Activated CD8-positive, alpha-beta T cell treated with anti-CD3 and anti-CD28 coated beads for 36 hours (primary cell): ENCODE measurements at regions not wholly inside any gene's neighbourhood (a gene's known extent, or its start where the extent isn't known, plus 50 kb on each side); places are given as distances from the start of the nearest gene placed in this dataset.

Source experiments
- ATAC-seq: fragments of 200-7000 bp; cut with Tn5 transposase; one replicate; pipeline ENCODE4 v1.10.0; 2021; ENCODE audit warnings: mild to moderate bottlenecking, moderate library complexity
- CTCF ChIA-PET: fragments of 350-600 bp; sonication (Branson Sonifier 250); formaldehyde crosslinking; loops from one replicate; lab custom pipeline; 2021; ENCODE audit warnings: antibody characterized with exemption; lab: Charles Lee
- POLR2A ChIA-PET: fragments of 350-600 bp; sonication (Branson Sonifier 250); formaldehyde crosslinking; loops from one replicate; lab custom pipeline; 2021; ENCODE audit warnings: antibody characterized with exemption; lab: Charles Lee
- DNase-seq: peaks from one replicate; pipeline ENCODE4 v3.0.0-alpha.2; 2020
- H3K27ac Mint-ChIP-seq: one replicate; pipeline ENCODE4 v1.8.0; 2021; ENCODE audit warnings: mild to moderate bottlenecking, mixed read lengths
- H3K27me3 Mint-ChIP-seq: one replicate; pipeline ENCODE4 v1.8.0; 2021; ENCODE audit warnings: mixed read lengths
- H3K36me3 Mint-ChIP-seq: one replicate; pipeline ENCODE4 v1.8.0; 2021; ENCODE audit warnings: low read depth, mixed read lengths
- H3K4me1 Mint-ChIP-seq: one replicate; pipeline ENCODE4 v1.8.0; 2021; ENCODE audit warnings: low read depth, mixed read lengths
- H3K4me3 Mint-ChIP-seq: one replicate; pipeline ENCODE4 v1.8.0; 2021; ENCODE audit warnings: mild to moderate bottlenecking, moderate library complexity, mixed read lengths
- H3K9me3 Mint-ChIP-seq: one replicate; pipeline ENCODE4 v1.8.0; 2021; ENCODE audit warnings: mixed read lengths
- CTCF ChIP-seq: fragments of 200-600 bp; IDR thresholded peaks from one replicate; pipeline ENCODE4 v1.8.0; 2022; ENCODE audit warnings: antibody characterized with exemption, mild to moderate bottlenecking
- intact Hi-C: fragments of 100-400 bp; cut with micrococcal nuclease; formaldehyde crosslinking; loops from one replicate; pipeline ENCODE4 v1.10.0; 2022

- POLR2A ChIA-PET, result no interaction called here
Observed at GRCh38 chr10:90403211-90404000, 454.4 kb downstream of the HTR7 start.

GRCh38 chr10:90407131-90407530 is 450.7 kb downstream of the HTR7 start:
- no peak for TF ChIP-seq CTCF
- peaks cover 4% of the 10 kb centered on the region for H3K9me3 Mint-ChIP-seq
- ATAC-seq (no peak), DNase-seq (no peak)
- POLR2A ChIA-PET, result no interaction called here
- H3K36me3 Mint-ChIP-seq, result no peaks in the 10 kb centered on the region
- H3K27me3 Mint-ChIP-seq, result no peaks in the 10 kb centered on the region
- CTCF ChIA-PET, result no interaction called here
- H3K27ac Mint-ChIP-seq, result no peak overlapping the region
- no peaks in the 10 kb centered on the region for H3K4me1 Mint-ChIP-seq
- no peak overlapping the region for H3K4me3 Mint-ChIP-seq
- intact Hi-C loops, result no loop called here

More at GRCh38 chr10:90403211-90404000, 454.4 kb downstream of the HTR7 start:
- H3K4me3 Mint-ChIP-seq, result no peak overlapping the region
- H3K27ac Mint-ChIP-seq, result no peak overlapping the region
- no peaks in the 10 kb centered on the region for H3K36me3 Mint-ChIP-seq
- DNase-seq (no peak), ATAC-seq (no peak)
- CTCF ChIA-PET, result no interaction called here
- no peaks in the 10 kb centered on the region for H3K27me3 Mint-ChIP-seq
- H3K9me3 Mint-ChIP-seq, result no peaks in the 10 kb centered on the region
- intact Hi-C loops, result no loop called here
- TF ChIP-seq CTCF, result no peak
- no peaks in the 10 kb centered on the region for H3K4me1 Mint-ChIP-seq

- Mint-ChIP-seq H3K9me3 (peaks cover 4% of the 10 kb centered on the region), H3K36me3 (no peaks in the 10 kb centered on the region), H3K4me1 (no peaks in the 10 kb centered on the region), H3K4me3 (no peak overlapping the region), H3K27ac (no peak overlapping the region), H3K27me3 (no peaks in the 10 kb centered on the region)
- ChIA-PET POLR2A (no interaction called here), CTCF (no interaction called here)
- DNase-seq, result no peak
- intact Hi-C loops, result no loop called here
- ATAC-seq, result no peak
- TF ChIP-seq CTCF, result no peak
Observed at GRCh38 chr10:90407851-90408250, 450.0 kb downstream of the HTR7 start.

GRCh38 chr10:90412582-90412981 is 445.3 kb downstream of the HTR7 start:
- ATAC-seq, result no peak
- POLR2A ChIA-PET, result no interaction called here
- DNase-seq, result no peak
- no peak overlapping the region for H3K4me3 Mint-ChIP-seq
- intact Hi-C loops, result no loop called here
- TF ChIP-seq CTCF, result no peak
- no peaks in the 10 kb centered on the region for H3K27me3 Mint-ChIP-seq
- H3K27ac Mint-ChIP-seq, result no peak overlapping the region
- no peaks in the 10 kb centered on the region for H3K36me3 Mint-ChIP-seq
- no peaks in the 10 kb centered on the region for H3K4me1 Mint-ChIP-seq
- CTCF ChIA-PET, result no interaction called here
- peaks cover 4% of the 10 kb centered on the region for H3K9me3 Mint-ChIP-seq

GRCh38 chr10:90413196-90413595 is 444.6 kb downstream of the HTR7 start:
- peaks cover 4% of the 10 kb centered on the region for H3K9me3 Mint-ChIP-seq
- ChIA-PET CTCF (no interaction called here), POLR2A (no interaction called here)
- TF ChIP-seq CTCF, result no peak
- intact Hi-C loops, result no loop called here
- no peaks in the 10 kb centered on the region for H3K27me3 Mint-ChIP-seq
- DNase-seq (no peak), ATAC-seq (no peak)
- no peak overlapping the region for H3K4me3 Mint-ChIP-seq
- H3K36me3 Mint-ChIP-seq, result no peaks in the 10 kb centered on the region
- H3K4me1 Mint-ChIP-seq, result no peaks in the 10 kb centered on the region
- H3K27ac Mint-ChIP-seq, result no peak overlapping the region
